OCI-LY3 (cell line): ENCODE measurements at regions not wholly inside any gene's neighbourhood (a gene's known extent, or its start where the extent isn't known, plus 50 kb on each side); places are given as distances from the start of the nearest gene placed in this dataset.

Experiments
- H2AFZ ChIP-seq: fragments of 200-600, 300-600 bp; shearing (Covaris generic); 2 replicates; pipeline ENCODE4 v1.6.0; 2014; ENCODE audit warnings: antibody characterized with exemption, low read depth, low read length
- H3K27ac ChIP-seq: fragments of 200-600, 300-600 bp; sonication (generic); 2 replicates; pipeline ENCODE4 v1.5.1; 2014; ENCODE audit warnings: mild to moderate bottlenecking, low read length, moderate library complexity, mixed read lengths
- H3K27me3 ChIP-seq: fragments of 200-600, 300-600 bp; sonication (generic); 2 replicates; pipeline ENCODE4 v1.6.1; 2014; ENCODE audit warnings: low read depth, low read length, mixed read lengths
- H3K36me3 ChIP-seq: fragments of 200-600, 300-600 bp; sonication (generic); replicated peaks from 2 replicates; pipeline ENCODE3; 2014; ENCODE audit warnings: low read depth, low read length, mixed read lengths
- H3K4me1 ChIP-seq: fragments of 300-600, 200-600 bp; sonication (generic); 2 replicates; pipeline ENCODE4 v1.6.1; 2014; ENCODE audit warnings: low read length, mixed read lengths
- H3K4me2 ChIP-seq: fragments of 200-600, 300-600 bp; sonication (generic); 2 replicates; pipeline ENCODE4 v1.6.1; 2014; ENCODE audit warnings: low read length, mixed read lengths
- H3K4me3 ChIP-seq: fragments of 300-600, 200-600 bp; sonication (generic); 2 replicates; pipeline ENCODE4 v1.5.1; 2014; ENCODE audit warnings: antibody characterized with exemption, mild to moderate bottlenecking, low read length, moderate library complexity
- H3K79me2 ChIP-seq: fragments of 300-600, 200-600 bp; shearing (Covaris generic); 2 replicates; pipeline ENCODE4 v1.6.1; 2014; ENCODE audit warnings: mild to moderate bottlenecking, low read length, mixed read lengths
- H3K9ac ChIP-seq: fragments of 300-600, 200-600 bp; shearing (Covaris generic); 2 replicates; pipeline ENCODE4 v1.6.0; 2014; ENCODE audit warnings: mild to moderate bottlenecking, low read length, moderate library complexity
- H3K9me3 ChIP-seq: fragments of 200-600, 300-600 bp; shearing (Covaris generic); 2 replicates; pipeline ENCODE4 v1.6.1; 2014; ENCODE audit warnings: low read length, mixed read lengths; ENCODE audit not compliant: insufficient read depth
- H4K20me1 ChIP-seq: fragments of 200-600, 300-600 bp; sonication (generic); 2 replicates; pipeline ENCODE4 v1.6.1; 2016; ENCODE audit warnings: low read length, mixed read lengths; ENCODE audit not compliant: insufficient read depth
- EZH2phosphoT487 ChIP-seq: fragments of 200-600 bp; shearing (Covaris generic); IDR thresholded peaks from 2 replicates; pipeline ENCODE4 v1.6.1; 2018; ENCODE audit warnings: antibody characterized with exemption, mixed run types, low read depth
- TF ChIP-seq, protein P1 (sequence below): fragments of 200-600, 300-600 bp; sonication (generic); IDR thresholded peaks from 2 replicates; pipeline ENCODE4 v1.5.1; 2014; ENCODE audit warnings: antibody characterized with exemption, low read length, low read depth

GRCh38 chr10:55183993-55184392 is 383.0 kb upstream of the PCDH15 start:
- no peak overlapping the region for H2AFZ ChIP-seq
- H3K36me3 ChIP-seq = no peaks in the 10 kb centered on the region
- no peaks in the 10 kb centered on the region for H3K4me1 ChIP-seq
- TF ChIP-seq EZH2phosphoT487 = no peak
- TF ChIP-seq, protein P1, sequence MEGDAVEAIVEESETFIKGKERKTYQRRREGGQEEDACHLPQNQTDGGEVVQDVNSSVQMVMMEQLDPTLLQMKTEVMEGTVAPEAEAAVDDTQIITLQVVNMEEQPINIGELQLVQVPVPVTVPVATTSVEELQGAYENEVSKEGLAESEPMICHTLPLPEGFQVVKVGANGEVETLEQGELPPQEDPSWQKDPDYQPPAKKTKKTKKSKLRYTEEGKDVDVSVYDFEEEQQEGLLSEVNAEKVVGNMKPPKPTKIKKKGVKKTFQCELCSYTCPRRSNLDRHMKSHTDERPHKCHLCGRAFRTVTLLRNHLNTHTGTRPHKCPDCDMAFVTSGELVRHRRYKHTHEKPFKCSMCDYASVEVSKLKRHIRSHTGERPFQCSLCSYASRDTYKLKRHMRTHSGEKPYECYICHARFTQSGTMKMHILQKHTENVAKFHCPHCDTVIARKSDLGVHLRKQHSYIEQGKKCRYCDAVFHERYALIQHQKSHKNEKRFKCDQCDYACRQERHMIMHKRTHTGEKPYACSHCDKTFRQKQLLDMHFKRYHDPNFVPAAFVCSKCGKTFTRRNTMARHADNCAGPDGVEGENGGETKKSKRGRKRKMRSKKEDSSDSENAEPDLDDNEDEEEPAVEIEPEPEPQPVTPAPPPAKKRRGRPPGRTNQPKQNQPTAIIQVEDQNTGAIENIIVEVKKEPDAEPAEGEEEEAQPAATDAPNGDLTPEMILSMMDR = no peak
- no peaks in the 10 kb centered on the region for H4K20me1 ChIP-seq
- no peak overlapping the region for H3K27ac ChIP-seq
- H3K4me3 ChIP-seq = no peak overlapping the region
- H3K79me2 ChIP-seq = no peaks in the 10 kb centered on the region
- no peaks in the 10 kb centered on the region for H3K27me3 ChIP-seq
- H3K9ac ChIP-seq = no peak overlapping the region
- no peak overlapping the region for H3K4me2 ChIP-seq
- H3K9me3 ChIP-seq = no peaks in the 10 kb centered on the region

DNA sequence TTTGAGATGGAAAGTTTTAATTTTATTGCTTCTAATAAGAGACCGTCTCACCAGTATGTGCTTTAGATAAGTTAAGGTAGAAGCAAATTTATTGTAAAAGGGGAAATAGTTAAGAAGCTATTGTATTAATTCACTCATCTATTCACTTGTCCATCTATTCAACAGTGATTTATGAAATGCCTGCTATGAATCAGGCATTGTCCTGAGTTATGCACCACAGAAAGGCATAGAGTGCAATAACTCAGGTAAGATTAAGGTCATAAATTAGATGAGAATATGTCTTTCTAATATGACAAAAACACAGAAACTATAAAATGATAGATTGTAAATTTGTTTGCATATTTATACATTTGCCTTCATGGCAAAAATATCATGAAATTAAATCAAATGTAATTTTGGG is 379.3 kb upstream of the PCDH15 start:
- Histone ChIP-seq H3K4me1 (no peaks in the 10 kb centered on the region), H3K9me3 (no peaks in the 10 kb centered on the region), H3K79me2 (no peaks in the 10 kb centered on the region), H3K27ac (no peak overlapping the region), H3K4me3 (no peak overlapping the region), H3K9ac (no peak overlapping the region), H3K4me2 (no peak overlapping the region), H3K36me3 (no peaks in the 10 kb centered on the region), H3K27me3 (no peaks in the 10 kb centered on the region), H2AFZ (no peak overlapping the region), H4K20me1 (no peaks in the 10 kb centered on the region)
- TF ChIP-seq EZH2phosphoT487 = no peak
- TF ChIP-seq, protein P1 = no peak

DNA sequence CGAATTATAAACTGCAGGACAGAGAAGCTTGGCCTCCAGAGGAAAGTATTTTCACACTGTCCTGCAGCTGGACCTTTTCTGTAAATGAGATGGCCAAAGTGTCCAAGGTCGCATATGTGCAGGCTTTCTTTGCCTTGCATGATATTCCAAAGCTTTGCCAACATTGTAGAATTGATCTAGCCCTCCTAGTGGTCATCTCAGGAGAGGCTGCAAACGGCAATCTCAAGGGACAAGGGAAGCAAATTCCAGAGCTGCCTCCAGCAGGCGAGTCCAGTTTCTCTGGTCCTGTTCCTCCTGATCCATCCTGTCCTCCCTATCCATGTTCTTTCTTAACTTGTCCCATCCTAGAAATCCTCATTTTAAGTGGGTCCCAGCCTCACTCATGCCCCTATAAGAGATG is 373.4 kb upstream of the PCDH15 start:
- no peak overlapping the region for H3K9ac ChIP-seq
- H3K27me3 ChIP-seq = no peaks in the 10 kb centered on the region
- H3K36me3 ChIP-seq = no peaks in the 10 kb centered on the region
- H3K27ac ChIP-seq = no peak overlapping the region
- H3K4me2 ChIP-seq = no peak overlapping the region
- no peak for TF ChIP-seq EZH2phosphoT487
- TF ChIP-seq, protein P1 = no peak
- H3K9me3 ChIP-seq = no peaks in the 10 kb centered on the region
- no peaks in the 10 kb centered on the region for H4K20me1 ChIP-seq
- no peaks in the 10 kb centered on the region for H3K79me2 ChIP-seq
- no peak overlapping the region for H2AFZ ChIP-seq
- H3K4me3 ChIP-seq = no peak overlapping the region
- H3K4me1 ChIP-seq = no peaks in the 10 kb centered on the region

DNA sequence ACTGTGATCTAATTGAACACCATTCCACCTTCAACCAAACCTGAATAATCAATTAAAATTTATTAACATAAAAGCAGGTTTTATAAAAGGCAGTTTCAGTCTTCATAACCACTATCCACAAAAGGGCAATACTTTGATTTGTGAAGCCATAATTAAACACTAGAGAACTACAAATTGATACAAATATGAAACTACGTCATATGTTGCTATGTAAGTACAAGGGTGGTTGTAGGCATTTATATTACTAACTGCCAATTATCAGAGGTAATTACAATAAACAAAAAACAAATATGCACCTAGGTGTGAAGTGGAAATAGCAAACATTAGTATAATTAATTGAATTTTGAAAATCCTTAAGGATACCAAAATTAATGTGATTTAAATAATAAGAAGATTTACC is 368.5 kb upstream of the PCDH15 start:
- Histone ChIP-seq H3K9ac (no peak overlapping the region), H3K4me1 (no peaks in the 10 kb centered on the region), H3K9me3 (no peaks in the 10 kb centered on the region), H3K27ac (no peak overlapping the region), H4K20me1 (no peaks in the 10 kb centered on the region), H3K79me2 (no peaks in the 10 kb centered on the region), H2AFZ (no peak overlapping the region), H3K4me2 (no peak overlapping the region), H3K36me3 (no peaks in the 10 kb centered on the region), H3K4me3 (no peak overlapping the region), H3K27me3 (no peaks in the 10 kb centered on the region)
- TF ChIP-seq, protein P1 = no peak
- TF ChIP-seq EZH2phosphoT487 = no peak
